Ecto neural progenitor cell (in vitro differentiated cells): ENCODE measurements at regions not wholly inside any gene's neighbourhood (a gene's known extent, or its start where the extent isn't known, plus 50 kb on each side); places are given as distances from the start of the nearest gene placed in this dataset.
"Not testable (repeated sequence)": the region's sequence is repeated elsewhere in the genome, so short reads cannot be mapped to it uniquely, and the experiment has no call there.

Source experiments
- DNase-seq: peaks from one replicate; pipeline ENCODE4 v3.0.0-alpha.2; 2018; ENCODE audit warnings: low spot score

GRCh38 chr18:71370671-71371445, 1082.0 kb downstream of the SOCS6 start:
- DNase-seq = no peak

GRCh38 chr18:71370095-71370494, 1081.2 kb downstream of the SOCS6 start:
- no peak for DNase-seq

GRCh38 chr18:71362140-71362539, 1073.3 kb downstream of the SOCS6 start:
- no peak for DNase-seq

GRCh38 chr18:71355599-71355998, 1066.8 kb downstream of the SOCS6 start:
- not testable (repeated sequence) for DNase-seq

- DNase-seq = no peak
These were observed 1063.8 kb downstream of the SOCS6 start for GRCh38 chr18:71352618-71353017.

GRCh38 chr18:71336576-71337210, 1047.8 kb downstream of the SOCS6 start:
- DNase-seq = no peak

- no peak for DNase-seq
These were observed 1040.7 kb downstream of the SOCS6 start for GRCh38 chr18:71329563-71329962.

GRCh38 chr18:71329114-71329513, 1040.3 kb downstream of the SOCS6 start:
- no peak for DNase-seq

GRCh38 chr18:71327850-71328249, 1039.0 kb downstream of the SOCS6 start:
- no peak for DNase-seq

- DNase-seq = no peak
These were observed 1038.6 kb downstream of the SOCS6 start for GRCh38 chr18:71327441-71327840.

GRCh38 chr18:71326826-71327225, 1038.0 kb downstream of the SOCS6 start:
- DNase-seq = no peak

- no peak for DNase-seq
These were observed 1035.5 kb downstream of the SOCS6 start for GRCh38 chr18:71324356-71324755.

GRCh38 chr18:71322201-71322600, 1033.4 kb downstream of the SOCS6 start:
- no peak for DNase-seq

GRCh38 chr18:71321319-71321718, 1032.5 kb downstream of the SOCS6 start:
- DNase-seq = no peak

- no peak for DNase-seq
These were observed 1016.0 kb downstream of the SOCS6 start for GRCh38 chr18:71304856-71305255.

- DNase-seq = not testable (repeated sequence)
These were observed 1014.9 kb downstream of the SOCS6 start for GRCh38 chr18:71303743-71304142.

- DNase-seq = no peak
These were observed 1012.8 kb downstream of the SOCS6 start for GRCh38 chr18:71301596-71301995.

GRCh38 chr18:71294201-71294600, 1005.4 kb downstream of the SOCS6 start:
- DNase-seq = not testable (repeated sequence)

GRCh38 chr18:71293322-71293721, 1004.5 kb downstream of the SOCS6 start:
- no peak for DNase-seq

- DNase-seq = no peak
These were observed 998.4 kb downstream of the SOCS6 start for GRCh38 chr18:71287268-71287667.

GRCh38 chr18:71252351-71252865, 963.6 kb downstream of the SOCS6 start:
- no peak for DNase-seq

GRCh38 chr18:71250191-71250590, 961.3 kb downstream of the SOCS6 start:
- no peak for DNase-seq

GRCh38 chr18:71249791-71250190, 960.9 kb downstream of the SOCS6 start:
- DNase-seq = no peak
